GM19351 (cell line): ENCODE measurements at regions not wholly inside any gene's neighbourhood (a gene's known extent, or its start where the extent isn't known, plus 50 kb on each side); places are given as distances from the start of the nearest gene placed in this dataset.

ENCODE experiments used
- ATAC-seq: cut with Tn5 transposase; IDR thresholded peaks from one replicate; pipeline ENCODE4 v1.9.1; 2021; ENCODE audit warnings: mild to moderate bottlenecking, moderate library complexity; ENCODE audit not compliant: unreplicated experiment

DNA sequence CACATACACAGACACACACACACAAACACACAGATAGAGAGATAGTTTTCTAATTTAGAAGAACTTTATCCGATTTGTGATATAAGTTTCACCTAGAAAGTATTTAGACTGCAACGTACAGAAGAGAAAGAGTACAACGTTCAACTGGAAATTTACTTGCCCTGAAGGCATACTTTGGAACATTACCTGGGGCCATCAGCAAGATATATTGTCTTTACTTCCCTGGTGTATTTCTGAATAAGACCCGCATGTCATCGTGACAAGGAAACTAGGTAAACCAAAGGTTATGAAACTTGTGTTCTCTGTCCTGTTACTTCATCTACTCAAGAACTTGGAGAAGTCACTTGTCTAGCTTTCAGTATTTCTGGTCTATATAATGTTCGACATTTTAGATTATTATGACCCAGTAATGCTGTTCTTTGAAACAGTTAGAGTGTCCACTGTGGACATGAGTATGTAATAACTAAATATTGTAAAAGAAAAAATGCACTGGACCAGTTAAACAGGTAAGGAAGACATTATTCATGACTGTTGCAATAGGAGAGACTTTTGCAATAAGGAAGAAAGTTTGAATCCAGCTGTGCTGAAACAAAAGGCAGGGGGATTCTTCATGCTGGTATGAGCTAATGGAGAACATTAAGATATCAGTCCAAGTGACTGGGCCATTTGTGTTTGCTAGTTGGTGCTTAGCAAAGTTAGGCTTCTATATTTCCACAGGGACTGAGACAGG, 1791.1 kb downstream of the MAT2B start:
- ATAC-seq: no peak

DNA sequence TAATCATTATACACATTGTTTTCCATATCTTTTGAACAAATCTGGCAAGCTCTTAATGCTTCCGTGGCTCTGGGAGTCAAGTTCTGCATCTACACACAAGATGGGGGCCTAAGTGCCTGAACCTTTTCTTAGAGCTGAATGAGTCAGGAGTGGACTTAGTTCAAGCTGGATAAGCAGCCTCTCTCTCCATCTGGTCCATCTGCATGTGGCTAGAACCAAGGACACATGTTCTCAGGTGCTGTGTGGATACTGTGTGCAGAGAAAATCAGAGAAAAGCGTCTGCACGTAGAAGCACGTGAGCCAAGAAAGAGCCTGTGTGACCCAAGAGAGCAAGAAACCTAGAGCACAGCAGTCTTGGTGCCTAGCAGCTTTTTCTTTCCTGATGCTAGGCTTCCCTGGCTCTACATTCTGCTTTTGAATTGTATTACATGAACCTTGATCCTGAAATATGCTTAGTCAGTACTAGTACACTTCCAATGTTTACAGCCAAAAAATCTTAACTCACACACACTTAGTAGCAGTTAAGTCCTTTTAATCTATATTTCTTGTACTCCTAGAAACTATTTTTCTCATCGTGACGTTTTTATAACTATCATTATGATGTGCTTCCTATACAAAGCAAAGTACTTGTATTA, 1798.9 kb downstream of the MAT2B start:
- no peak for ATAC-seq

DNA sequence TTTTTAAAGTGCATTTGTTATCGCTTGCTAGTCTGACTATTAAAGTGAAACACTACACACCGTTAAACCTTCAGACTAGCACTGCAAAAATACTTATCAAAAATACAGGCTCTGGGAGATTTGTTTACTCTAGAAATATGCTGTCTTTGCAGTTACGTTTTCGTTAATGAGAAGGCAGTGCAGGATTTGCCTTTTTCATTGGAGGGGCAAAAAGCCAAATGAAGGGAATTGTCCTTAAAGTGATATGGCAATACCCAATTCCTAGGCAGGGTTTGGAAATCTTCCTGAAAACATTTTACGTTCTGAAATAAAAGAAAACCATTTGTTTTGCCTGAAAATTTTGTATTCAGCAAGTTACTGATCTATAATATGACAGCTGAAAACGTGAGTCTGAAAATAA, 1800.2 kb downstream of the MAT2B start:
- no peak for ATAC-seq

DNA sequence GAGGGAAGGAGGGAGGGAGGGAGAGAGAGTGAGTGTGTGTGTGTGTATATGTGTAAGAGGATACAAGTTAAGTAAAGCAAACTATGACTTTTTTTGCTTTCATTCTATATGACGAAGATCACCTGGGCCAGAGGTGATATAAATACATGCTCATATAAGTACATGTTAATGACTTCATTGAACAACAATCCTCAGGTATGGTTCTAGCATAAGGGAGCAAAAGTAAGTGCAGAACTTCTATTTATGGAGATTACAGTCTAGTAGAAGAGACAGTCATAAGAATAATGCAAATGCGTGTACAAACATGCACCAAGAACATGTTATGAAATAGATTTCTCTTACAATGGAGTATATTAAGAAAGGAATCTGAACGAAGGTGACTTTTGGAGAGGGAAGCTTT, 1804.0 kb downstream of the MAT2B start:
- ATAC-seq: no peak

DNA sequence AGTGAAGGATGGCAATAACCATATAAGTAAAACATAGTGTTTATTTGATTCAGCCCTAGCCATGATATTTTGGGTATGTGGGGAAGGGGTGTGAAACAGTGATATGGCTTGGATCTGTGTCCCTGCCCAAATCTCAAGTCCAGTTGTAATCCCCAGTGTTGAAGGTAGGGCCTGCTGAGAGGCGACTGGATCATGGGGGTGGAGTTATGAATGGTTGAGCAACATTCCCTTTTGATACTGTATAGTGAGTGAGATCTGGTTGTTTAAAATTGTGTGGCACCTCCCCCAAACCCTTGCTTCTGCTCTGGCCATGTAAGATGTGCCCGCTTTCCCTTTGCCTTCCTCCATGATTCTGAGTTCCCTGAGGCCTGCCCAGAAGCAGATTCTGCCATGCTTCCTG, 1804.6 kb downstream of the MAT2B start:
- ATAC-seq: no peak

DNA sequence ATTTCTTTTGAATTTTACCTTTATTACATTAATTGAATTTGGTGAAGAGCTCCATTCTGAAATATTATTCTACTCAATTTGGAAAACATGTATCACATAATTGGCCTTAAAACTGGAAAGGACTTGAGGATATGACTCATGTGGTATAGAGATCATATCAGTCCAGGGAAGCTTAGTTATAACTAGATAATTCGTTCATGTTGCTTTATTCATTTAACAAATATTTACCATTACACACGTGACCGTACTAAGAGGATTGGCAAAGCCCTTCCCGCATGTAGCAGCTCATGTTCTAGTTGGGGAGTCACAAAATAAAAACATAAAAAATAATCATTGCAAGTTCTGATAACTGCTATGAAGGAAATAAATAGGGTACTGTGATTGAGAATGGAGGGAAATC, 1816.5 kb downstream of the MAT2B start:
- ATAC-seq: no peak

DNA sequence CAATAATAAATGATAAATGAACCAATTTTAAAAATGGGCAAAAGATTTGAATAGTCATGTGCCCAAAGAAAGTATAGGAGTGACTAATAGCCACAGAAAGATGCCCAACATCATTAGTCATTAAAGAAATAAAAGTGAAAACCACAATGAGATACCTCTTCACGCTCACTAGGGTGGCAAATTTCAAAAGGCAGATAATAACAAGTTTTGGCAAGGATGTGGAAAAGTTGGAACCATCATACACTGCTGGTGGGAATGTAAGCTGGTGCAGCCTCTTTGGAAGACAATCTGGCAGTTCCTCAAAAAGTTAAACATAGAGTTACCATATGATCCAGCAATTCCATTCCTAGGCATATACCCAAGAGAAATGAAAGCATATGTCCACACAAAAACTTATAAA, 1819.8 kb downstream of the MAT2B start:
- ATAC-seq: no peak

DNA sequence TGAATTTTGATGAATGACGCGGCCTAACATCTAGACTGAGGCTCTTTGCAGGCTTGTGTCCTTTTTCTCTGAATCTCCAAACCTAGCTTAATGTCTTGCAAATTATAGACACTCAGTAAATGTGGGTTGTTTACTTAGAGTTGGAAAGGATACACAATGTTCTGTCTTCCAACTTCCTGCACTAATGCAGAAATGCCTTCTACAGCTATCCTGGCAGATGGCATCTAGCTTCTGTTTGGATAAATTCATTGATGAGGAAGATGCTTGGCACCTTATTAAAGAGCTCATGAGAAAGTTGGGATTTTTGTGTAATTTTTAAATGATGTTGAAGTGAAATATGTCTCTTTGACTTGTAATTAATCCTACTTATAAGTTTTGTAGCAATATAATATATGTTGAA, 1822.2 kb downstream of the MAT2B start:
- ATAC-seq: no peak

DNA sequence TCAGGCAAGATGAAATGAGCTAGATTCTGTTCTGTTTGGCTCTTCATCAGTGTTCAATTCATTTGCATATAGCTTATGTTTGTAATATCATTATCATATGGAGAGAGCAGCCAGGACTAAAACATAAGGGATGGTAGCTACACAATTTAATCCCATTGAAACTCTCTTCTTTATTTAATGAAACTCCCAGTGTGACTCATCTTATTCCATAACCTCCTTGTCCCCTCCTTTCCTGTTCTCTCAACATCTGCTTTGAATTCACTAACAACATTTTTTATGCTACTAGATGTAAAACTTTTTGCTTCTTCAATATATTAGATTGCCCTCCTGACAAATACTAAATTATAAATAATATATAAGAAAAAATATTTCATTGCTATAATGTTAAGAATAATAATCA, 1823.4 kb downstream of the MAT2B start:
- no peak for ATAC-seq

DNA sequence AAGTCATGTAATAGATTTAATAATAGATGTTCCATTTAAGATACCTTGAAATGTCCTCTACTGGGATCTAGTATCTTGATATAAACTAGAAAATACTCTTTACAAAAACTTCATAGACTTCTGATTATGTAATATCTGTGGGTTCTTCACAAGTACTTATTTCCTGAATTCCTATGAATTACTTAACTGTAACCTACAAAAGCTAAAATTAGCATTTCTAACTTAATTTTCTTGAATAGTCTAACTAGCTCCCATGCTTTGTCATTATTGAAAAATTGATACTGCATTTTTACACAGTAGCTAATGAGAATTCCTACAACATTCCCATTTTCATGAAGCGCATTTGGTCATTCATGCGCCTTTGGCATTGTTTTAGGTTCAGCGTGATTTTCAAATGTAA, 1828.2 kb downstream of the MAT2B start:
- no peak for ATAC-seq

DNA sequence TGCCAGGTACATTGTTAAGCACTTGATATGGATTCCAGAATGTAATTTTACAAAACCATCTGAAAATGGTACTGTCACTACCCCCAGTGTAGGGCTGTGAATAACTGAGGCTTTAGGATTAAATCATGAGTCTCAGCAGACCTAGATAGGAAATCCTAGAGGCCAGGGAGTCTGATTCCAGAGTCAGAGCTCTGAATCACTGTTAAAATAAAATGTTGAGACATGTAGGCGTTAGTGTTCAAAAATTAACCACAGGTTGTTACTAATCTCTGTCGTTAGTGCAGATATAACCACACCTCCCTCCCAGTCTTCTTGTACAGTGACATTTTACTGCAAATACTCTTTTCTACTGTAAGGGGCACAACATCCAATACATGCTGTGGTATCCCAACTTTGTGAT, 1828.8 kb downstream of the MAT2B start:
- no peak for ATAC-seq

DNA sequence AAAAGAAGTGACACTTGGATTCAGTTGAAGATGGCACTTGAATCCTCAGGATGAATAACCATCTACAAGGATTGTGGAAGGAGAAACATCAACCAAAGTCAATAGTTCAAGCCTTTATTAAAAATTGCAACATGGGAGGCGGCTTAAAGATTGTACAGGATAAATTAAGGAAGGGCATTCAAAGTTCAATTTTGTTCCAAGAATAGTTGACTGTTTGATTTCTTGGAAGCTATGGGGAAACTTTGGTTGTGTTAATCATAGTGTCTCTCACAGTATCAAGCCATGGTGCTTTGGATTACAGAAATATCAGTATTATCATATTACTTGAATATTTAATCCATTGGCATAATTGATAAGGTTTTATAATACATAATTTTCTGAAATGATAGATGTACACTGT, 1844.3 kb downstream of the MAT2B start:
- no peak for ATAC-seq

DNA sequence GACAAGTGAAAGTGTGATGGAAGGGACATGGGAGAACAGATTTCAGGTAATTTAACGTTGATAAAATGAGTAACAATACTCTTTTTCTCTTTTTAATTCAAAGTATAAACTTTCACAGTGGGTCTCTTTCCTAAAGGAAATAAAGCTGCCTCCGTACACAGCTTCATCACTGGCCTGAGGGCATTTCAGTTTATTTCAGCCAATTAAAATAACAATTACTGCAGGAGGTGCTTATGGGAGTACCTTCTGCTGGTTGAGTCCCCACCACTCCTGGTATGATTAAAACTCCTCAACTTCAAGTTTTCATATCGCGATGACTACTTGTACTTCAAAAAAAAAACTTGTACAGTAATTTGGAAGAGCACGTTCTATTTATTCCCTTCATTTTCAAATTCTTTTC, 1845.9 kb downstream of the MAT2B start:
- no peak for ATAC-seq

DNA sequence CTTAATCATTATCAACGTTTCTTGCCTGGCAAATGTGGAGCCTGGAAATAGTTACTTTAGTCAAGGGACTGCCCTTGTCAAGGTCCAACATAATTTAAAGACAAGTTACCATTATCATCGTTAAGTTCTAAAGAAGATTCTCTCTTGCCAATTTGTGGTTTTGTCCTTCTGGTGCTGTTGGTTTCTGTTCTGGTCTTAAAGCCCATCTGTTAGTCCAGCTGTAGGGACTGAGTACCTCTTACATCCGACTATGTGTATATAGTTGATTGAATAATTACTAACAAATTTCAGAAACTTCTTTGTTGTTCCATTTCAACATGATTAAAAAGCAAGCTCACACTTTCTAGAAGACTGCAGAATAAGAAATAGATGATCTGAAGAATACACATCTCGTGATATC, 1854.9 kb downstream of the MAT2B start:
- ATAC-seq: no peak

DNA sequence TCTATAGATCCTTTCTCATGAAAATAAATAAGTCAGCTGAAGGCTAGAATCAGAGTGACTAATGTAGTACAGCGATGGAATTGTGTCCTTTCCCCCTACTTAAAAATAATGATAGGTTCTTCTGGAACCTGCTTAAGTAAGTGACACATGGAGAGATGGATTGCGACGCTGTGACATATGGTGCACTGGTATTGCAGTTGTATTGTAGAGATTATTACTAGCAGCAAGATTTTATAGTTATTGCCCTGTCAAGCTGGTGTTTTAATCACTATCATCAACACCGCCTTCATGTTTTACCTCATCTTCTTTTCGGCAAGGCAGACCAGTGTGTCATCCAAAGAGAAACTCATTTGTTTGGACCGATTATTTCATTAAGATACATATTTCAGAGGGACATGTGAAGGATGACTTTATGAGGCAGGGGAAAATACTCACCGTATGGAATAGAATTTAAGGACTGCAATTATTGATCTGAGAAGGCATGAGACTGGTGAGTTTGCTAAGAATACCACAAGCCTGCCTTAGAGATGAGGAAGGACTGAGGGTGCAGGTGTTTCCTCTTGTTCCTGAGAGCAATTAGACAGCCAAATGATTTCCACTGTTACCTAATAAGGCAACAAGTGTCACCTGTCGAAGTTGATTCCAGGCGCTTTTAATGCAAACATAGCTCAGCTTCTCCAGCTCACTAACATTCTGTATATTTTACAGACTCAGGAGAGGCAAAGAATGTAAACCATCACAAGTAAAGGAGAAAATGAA, 1855.5 kb downstream of the MAT2B start:
- ATAC-seq: no peak

DNA sequence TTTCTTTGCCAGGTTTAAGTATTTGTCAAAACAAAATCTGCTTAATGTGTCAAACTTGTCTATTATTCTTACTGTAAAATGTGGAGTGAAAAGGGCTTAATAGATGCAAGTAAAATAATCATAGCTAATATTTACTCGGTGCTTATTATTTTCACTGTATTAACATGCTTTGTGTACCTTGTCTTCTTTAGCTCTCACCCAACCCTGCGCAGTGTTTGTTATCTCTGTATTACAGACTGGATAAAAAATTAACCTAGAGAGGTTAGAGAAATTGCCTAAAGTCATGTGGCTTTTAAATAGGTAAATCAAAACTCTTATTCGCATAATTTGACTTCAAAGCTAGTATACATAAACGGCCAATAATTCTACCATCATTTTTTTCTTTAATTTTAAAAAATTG, 1864.8 kb downstream of the MAT2B start:
- ATAC-seq: no peak

DNA sequence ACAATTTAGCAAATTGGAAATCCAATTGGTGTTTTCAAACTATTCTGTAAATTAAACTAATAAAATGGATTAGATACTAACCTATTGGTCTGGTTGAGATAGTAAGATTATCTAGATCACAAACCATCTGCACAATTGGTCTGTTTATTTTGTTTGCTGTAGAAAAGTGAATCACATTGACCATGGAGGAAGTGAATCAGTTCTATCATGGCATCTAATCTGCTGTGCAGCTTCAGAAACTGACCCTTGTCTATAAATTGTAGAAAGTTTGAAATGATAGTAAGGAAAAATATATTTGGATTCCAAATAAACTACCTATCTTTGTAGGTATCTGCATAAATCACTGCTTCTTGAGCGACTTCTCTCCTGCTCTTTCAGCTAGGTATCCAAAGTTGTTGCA, 1865.4 kb downstream of the MAT2B start:
- no peak for ATAC-seq

DNA sequence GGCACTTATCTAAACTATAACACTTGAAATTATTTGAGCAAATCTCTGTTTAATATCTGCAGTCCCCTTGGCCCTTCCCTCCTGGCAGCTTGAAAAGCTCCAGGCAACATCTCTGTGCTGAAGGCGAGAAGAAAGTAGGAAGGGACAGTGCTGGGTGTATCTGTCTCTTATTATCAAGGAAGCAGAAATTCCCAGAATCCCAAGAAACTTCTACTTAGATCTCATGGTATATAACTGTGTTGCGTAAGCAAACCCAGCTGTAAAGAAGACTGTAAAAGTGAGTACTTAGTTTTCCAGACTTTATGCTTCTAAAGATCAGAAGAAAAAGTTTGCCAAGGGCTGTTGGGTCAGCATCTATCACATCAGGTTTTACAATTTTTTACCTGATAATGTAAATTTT, 1869.8 kb downstream of the MAT2B start:
- ATAC-seq: no peak

DNA sequence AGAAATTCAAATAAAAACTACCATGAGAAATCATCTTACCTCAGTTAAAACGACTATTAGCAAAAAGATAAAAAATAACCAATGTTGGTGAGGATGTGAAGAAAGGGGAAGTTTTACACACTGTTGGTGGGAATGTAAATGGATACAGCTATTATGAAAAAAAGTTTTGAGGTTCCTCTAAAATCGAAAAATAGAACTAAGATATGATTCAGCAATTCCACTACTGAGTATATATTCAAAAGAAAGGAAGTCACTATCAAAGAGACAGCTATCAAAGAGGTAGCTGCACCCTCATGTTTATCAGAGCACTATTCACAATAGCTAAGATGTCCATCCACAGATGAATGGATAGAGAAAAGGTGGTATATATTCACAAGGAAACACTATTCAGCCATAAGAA, 1888.4 kb downstream of the MAT2B start:
- no peak for ATAC-seq

DNA sequence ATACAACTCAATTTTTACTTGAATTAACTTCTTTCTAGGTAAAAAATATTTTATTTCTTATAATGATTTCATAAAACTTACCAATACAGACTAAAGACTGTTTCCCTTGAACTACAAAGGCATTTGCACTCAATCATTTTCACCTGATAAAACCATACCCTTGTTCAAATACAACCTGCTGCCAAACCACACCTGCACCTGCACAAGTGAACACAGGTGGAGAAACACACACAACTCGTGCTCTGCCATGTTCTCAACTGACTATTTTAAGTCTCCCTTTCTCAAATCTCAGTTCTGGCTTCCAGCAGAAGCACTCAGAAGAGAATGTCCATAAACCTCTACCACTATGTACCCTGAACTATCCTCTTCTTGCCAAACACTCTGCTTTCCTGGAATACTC, 1892.1 kb downstream of the MAT2B start:
- no peak for ATAC-seq

DNA sequence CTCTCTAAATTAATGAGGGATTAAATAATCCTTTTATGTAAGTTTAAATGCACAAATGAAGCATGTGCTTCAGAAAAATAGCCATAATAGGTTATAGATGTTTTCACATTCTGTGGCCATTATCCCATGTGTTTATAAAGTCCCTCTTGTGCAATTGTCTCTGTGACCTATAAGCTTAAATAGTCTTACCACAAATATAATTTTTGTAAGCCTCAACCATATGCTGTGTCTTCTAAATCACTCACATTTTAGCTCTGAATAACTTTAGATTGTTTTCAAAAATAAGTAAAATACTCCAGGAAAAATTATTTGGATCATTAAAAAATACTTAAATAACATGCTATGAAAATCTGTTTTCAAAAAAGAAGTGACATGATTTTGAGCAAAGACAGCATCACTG, 1894.7 kb downstream of the MAT2B start:
- ATAC-seq: no peak

DNA sequence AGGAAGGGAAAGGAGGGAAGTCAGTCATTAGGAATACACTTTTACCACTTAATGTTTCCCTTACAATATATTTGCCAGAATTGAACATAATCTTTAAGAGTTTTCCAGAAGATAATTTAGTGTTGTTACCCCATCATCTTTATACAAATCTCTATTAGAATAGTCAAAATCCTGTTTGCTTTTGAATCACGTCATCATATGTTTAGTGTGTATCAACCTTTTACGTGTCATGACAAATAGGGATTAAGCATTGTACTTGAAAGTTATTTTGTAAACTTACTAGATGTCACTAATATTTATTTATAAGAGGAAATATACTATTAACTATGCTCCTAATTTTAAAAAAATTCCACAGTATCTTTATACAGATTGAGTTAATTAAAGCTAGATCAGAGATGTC, 1899.5 kb downstream of the MAT2B start:
- no peak for ATAC-seq
